SU-DHL-6 (cell line): ENCODE measurements at regions not wholly inside any gene's neighbourhood (a gene's known extent, or its start where the extent isn't known, plus 50 kb on each side); places are given as distances from the start of the nearest gene placed in this dataset.

Source experiments
- H2AFZ ChIP-seq: fragments of 200-600 bp; sonication (generic); 2 replicates; pipeline ENCODE4 v1.6.1; 2014; ENCODE audit warnings: low read depth, mild to moderate bottlenecking, moderate library complexity, mixed read lengths, antibody characterized with exemption, low read length; ENCODE audit not compliant: severe bottlenecking
- H3F3A ChIP-seq: fragments of 200-600 bp; shearing (Covaris generic); 2 replicates; pipeline ENCODE4 v1.6.0; 2016; ENCODE audit warnings: antibody characterized with exemption, mild to moderate bottlenecking; ENCODE audit not compliant: insufficient read depth
- H3K27ac ChIP-seq: fragments of 200-600 bp; sonication (generic); 2 replicates; pipeline ENCODE4 v1.5.1; 2016; ENCODE audit warnings: low read depth, mild to moderate bottlenecking, low read length, moderate library complexity, mixed read lengths
- H3K27me3 ChIP-seq: fragments of 200-600 bp; sonication (generic), shearing (Covaris generic); 2 replicates; pipeline ENCODE4 v1.6.0; 2014; ENCODE audit warnings: mild to moderate bottlenecking, low read length
- H3K36me3 ChIP-seq: fragments of 200-600 bp; sonication (generic); 2 replicates; pipeline ENCODE4 v1.6.1; 2014; ENCODE audit warnings: mild to moderate bottlenecking, low read length, mixed read lengths
- H3K4me2 ChIP-seq: fragments of 300-600, 200-600 bp; shearing (Covaris generic), sonication (generic); 2 replicates; pipeline ENCODE4 v1.6.0; 2014; ENCODE audit warnings: low read length, low read depth, mild to moderate bottlenecking; ENCODE audit not compliant: poor library complexity, severe bottlenecking
- H3K4me3 ChIP-seq: fragments of 200-600 bp; sonication (generic); 2 replicates; pipeline ENCODE4 v1.5.1; 2014; ENCODE audit warnings: antibody characterized with exemption, low read length, mild to moderate bottlenecking, mixed read lengths; ENCODE audit not compliant: insufficient read depth, poor library complexity, severe bottlenecking
- H3K79me2 ChIP-seq: fragments of 200-600 bp; sonication (generic); 2 replicates; pipeline ENCODE4 v1.6.1; 2014; ENCODE audit warnings: mild to moderate bottlenecking, low read length, moderate library complexity; ENCODE audit not compliant: insufficient read depth
- H3K9ac ChIP-seq: fragments of 200-600 bp; sonication (generic); 2 replicates; pipeline ENCODE4 v1.7.0; 2014; ENCODE audit warnings: mild to moderate bottlenecking, low read length
- H3K9me2 ChIP-seq: fragments of 200-600 bp; sonication (generic); replicated peaks from 2 replicates; pipeline ENCODE4 v1.6.1; 2014; ENCODE audit warnings: low read length; ENCODE audit not compliant: insufficient read depth
- H3K9me3 ChIP-seq: fragments of 200-600 bp; sonication (generic); 2 replicates; pipeline ENCODE4 v1.6.1; 2014; ENCODE audit warnings: low read length, mixed read lengths; ENCODE audit not compliant: insufficient read depth
- H4K20me1 ChIP-seq: fragments of 200-600 bp; sonication (generic); 2 replicates; pipeline ENCODE4 v1.6.1; 2014; ENCODE audit warnings: low read depth, mild to moderate bottlenecking, antibody characterized with exemption, low read length, moderate library complexity, mixed read lengths
- CTCF ChIP-seq: fragments of 200-600 bp; sonication (generic); IDR thresholded peaks from one replicate; pipeline ENCODE4 v1.5.1; 2017; ENCODE audit warnings: antibody characterized with exemption, mild to moderate bottlenecking, low read length, moderate library complexity; ENCODE audit not compliant: insufficient read depth, poor library complexity, severe bottlenecking
- EZH2phosphoT487 ChIP-seq: fragments of 200-600 bp; sonication (generic), shearing (Covaris generic); conservative IDR thresholded peaks from 2 replicates; pipeline ENCODE4 v1.6.1; 2018; ENCODE audit warnings: mild to moderate bottlenecking, antibody characterized with exemption, low read length, moderate library complexity, mixed read lengths

GRCh38 chr21:40936178-40936577, 89.2 kb upstream of the DSCAM start:
- Histone ChIP-seq H3K9ac (no peak overlapping the region), H3K9me2 (no peaks in the 10 kb centered on the region), H3K79me2 (no peaks in the 10 kb centered on the region), H4K20me1 (no peaks in the 10 kb centered on the region), H2AFZ (no peak overlapping the region), H3K4me3 (no peak overlapping the region), H3F3A (no peaks in the 10 kb centered on the region), H3K36me3 (no peaks in the 10 kb centered on the region), H3K4me2 (no peak overlapping the region), H3K27ac (no peak overlapping the region), H3K27me3 (no peaks in the 10 kb centered on the region), H3K9me3 (no peaks in the 10 kb centered on the region)
- no peak for TF ChIP-seq CTCF
- no peak for TF ChIP-seq EZH2phosphoT487

GRCh38 chr21:40936771-40937261, 89.9 kb upstream of the DSCAM start:
- no peaks in the 10 kb centered on the region for H3F3A ChIP-seq
- H3K4me3 ChIP-seq: no peak overlapping the region
- H3K9me3 ChIP-seq: no peaks in the 10 kb centered on the region
- H3K27ac ChIP-seq: no peak overlapping the region
- H3K36me3 ChIP-seq: no peaks in the 10 kb centered on the region
- H4K20me1 ChIP-seq: no peaks in the 10 kb centered on the region
- TF ChIP-seq CTCF (no peak), EZH2phosphoT487 (no peak)
- no peak overlapping the region for H3K9ac ChIP-seq
- no peaks in the 10 kb centered on the region for H3K27me3 ChIP-seq
- no peak overlapping the region for H2AFZ ChIP-seq
- no peaks in the 10 kb centered on the region for H3K9me2 ChIP-seq
- H3K79me2 ChIP-seq: no peaks in the 10 kb centered on the region
- no peak overlapping the region for H3K4me2 ChIP-seq

GRCh38 chr21:40938078-40938477, 91.1 kb upstream of the DSCAM start:
- H3K9me3 ChIP-seq: no peaks in the 10 kb centered on the region

More at GRCh38 chr21:40938078-40938477, 91.1 kb upstream of the DSCAM start:
- Histone ChIP-seq H3K27me3 (no peaks in the 10 kb centered on the region), H3K9ac (no peak overlapping the region), H3K4me3 (no peak overlapping the region), H3F3A (no peaks in the 10 kb centered on the region), H3K36me3 (no peaks in the 10 kb centered on the region), H4K20me1 (no peaks in the 10 kb centered on the region), H2AFZ (no peak overlapping the region), H3K27ac (no peak overlapping the region), H3K79me2 (no peaks in the 10 kb centered on the region), H3K9me2 (no peaks in the 10 kb centered on the region), H3K4me2 (no peak overlapping the region)
- no peak for TF ChIP-seq EZH2phosphoT487
- no peak for TF ChIP-seq CTCF
